ENCODE measurements at regions not wholly inside any gene's neighbourhood (a gene's known extent, or its start where the extent isn't known, plus 50 kb on each side); places are given as distances from the start of the nearest gene placed in this dataset.

- no peak for DNase-seq
- no peak for ATAC-seq
These were observed 101.1 kb upstream of the MYO16 start for GRCh38 chr13:108528303-108528702.

- DNase-seq (no peak), ATAC-seq (no peak)
These were observed 95.6 kb upstream of the MYO16 start for GRCh38 chr13:108533842-108534241.

GRCh38 chr13:108534728-108535127, 94.7 kb upstream of the MYO16 start:
- DNase-seq = no peak
- ATAC-seq = no peak

GRCh38 chr13:108549934-108550333, 79.5 kb upstream of the MYO16 start:
- DNase-seq = no peak
- no peak for ATAC-seq

- ATAC-seq (no peak), DNase-seq (no peak)
These were observed 77.7 kb upstream of the MYO16 start for GRCh38 chr13:108551674-108552073.

- ATAC-seq = no peak
- no peak for DNase-seq
These were observed 70.9 kb upstream of the MYO16 start for GRCh38 chr13:108558489-108558888.

- no peak for ATAC-seq
These were observed 69.3 kb upstream of the MYO16 start for GRCh38 chr13:108560093-108560492.

GRCh38 chr13:108561149-108561548, 68.3 kb upstream of the MYO16 start:
- DNase-seq (no peak), ATAC-seq (no peak)

More at GRCh38 chr13:108560093-108560492, 69.3 kb upstream of the MYO16 start:
- no peak for DNase-seq

- DNase-seq (no peak), ATAC-seq (no peak)
These were observed 62.8 kb upstream of the MYO16 start for GRCh38 chr13:108566413-108567170.

GRCh38 chr13:108572782-108573211, 56.6 kb upstream of the MYO16 start:
- ATAC-seq = no peak

GRCh38 chr13:108573455-108573854, 56.0 kb upstream of the MYO16 start:
- DNase-seq = no peak

More at GRCh38 chr13:108572782-108573211, 56.6 kb upstream of the MYO16 start:
- DNase-seq = no peak

GRCh38 chr13:108574856-108575255, 54.6 kb upstream of the MYO16 start:
- ATAC-seq = no peak
- DNase-seq = no peak

More at GRCh38 chr13:108573455-108573854, 56.0 kb upstream of the MYO16 start:
- ATAC-seq = no peak

GRCh38 chr13:108575430-108575829, 54.0 kb upstream of the MYO16 start:
- no peak for DNase-seq
- ATAC-seq = no peak
